Left cardiac atrium (tissue), 4 donors: ENCODE measurements at regions not wholly inside any gene's neighbourhood (a gene's known extent, or its start where the extent isn't known, plus 50 kb on each side); places are given as distances from the start of the nearest gene placed in this dataset.

Experiments used
- ATAC-seq, 2 donors: fragments of 200-7000 bp; cut with Tn5 transposase; one replicate each; pipeline ENCODE4 v1.9.1; 2020; ENCODE audit warnings: mild to moderate bottlenecking in 2 of 2, moderate library complexity in 2 of 2
- DNase-seq: peaks from one replicate; pipeline ENCODE4 v3.0.0-alpha.2; 2020
- intact Hi-C, 2 donors: fragments of 100-400 bp; cut with DNase I; formaldehyde crosslinking; loops; one replicate each; pipeline versions ENCODE4 v1.14.1 to v1.15.1; 2022 to 2023
- donor health status: DM: no; HTN: yes; CAD: no.
- donor health status: DM: no; HTN: yes; CAD: no; lungs with severe emphysema.
- donor health status: DM: yes; HTN: yes; CAD: no.
- donor health status: Dilated cardiomyopathy.

DNA sequence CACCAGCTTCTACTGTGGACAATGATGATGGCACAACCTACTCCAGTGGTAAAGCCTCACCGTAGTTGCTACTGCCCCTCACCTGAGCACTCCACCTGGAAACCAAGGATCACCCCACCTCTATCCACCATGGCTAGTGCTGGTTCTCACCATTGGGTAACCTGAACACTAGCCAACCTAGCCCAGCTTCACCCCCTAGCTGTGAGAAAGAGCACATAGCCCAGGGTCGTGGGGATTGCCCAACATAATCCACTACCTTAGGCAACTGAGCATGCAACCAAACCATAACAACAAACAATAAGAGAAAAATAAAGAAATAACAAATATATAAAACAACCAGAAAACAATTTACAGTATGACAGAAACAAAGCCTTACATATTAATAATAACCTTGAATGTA lies 560.1 kb downstream of the DIAPH3 start:
- DNase-seq, result no peak
- intact Hi-C loops, result no loop called here
- ATAC-seq, result no peak

DNA sequence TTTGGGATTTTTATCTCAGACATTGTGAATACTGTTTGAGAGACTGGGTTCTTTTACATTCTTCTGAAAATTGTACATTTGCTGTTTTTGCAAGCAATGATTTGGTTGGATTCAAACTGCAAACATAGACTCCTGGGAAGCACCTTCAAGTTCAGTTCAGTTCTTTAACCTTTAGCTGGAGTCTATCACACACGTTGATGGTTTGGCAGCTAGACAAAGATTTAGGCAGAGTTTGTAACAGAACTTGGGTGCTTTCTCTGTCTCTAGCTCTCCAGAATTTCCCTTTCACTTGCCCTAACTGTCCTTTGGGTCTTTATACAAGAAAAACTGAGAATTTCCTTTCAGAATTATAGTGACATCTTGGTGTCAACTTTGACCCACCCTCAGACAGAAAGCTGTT lies 556.6 kb downstream of the DIAPH3 start:
- DNase-seq (no peak), ATAC-seq (no peak)
- intact Hi-C loops, result no loop called here

DNA sequence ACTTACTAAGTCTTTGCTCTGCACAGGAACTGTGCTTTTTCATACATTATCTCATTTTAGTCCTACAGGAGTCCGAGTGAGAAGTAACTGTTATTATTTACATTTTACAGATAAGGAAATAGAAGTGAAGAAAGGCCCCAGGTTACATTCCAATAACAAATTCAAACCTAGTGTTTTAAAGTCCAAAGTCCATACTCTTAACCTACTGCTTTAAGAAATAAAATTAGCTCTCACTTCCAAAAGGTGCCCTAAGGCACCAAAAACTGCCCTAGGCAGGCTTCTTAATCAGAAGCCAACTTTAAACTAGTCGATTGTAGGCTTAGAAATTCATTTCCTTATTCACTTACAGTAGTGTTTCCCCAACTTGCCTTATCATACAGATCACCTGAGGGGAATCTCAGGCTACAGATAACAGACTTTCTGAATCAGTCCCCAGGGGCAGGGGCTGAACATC lies 555.9 kb downstream of the DIAPH3 start:
- DNase-seq (no peak), ATAC-seq (no peak)
- intact Hi-C loops, result no loop called here

DNA sequence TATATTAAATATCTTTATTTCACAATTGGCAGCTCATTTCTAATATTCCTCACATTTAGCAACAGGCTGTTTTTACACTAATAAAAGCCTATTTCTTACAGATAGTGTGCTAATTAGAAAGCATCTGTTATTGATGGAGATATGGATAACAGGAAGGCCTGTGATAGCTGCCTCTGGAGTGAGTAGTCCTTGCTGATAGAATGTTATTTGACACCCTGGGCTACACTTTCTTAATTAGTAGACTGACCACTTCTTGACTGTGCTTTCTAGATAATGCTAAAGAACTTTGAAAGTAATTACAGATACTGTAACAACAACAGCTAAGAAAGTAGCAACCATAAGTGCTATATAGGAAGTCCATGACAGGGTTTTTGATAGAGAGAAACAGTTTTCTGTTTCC lies 554.3 kb downstream of the DIAPH3 start:
- DNase-seq (no peak), ATAC-seq (no peak)
- intact Hi-C loops, result no loop called here
